Progenitor cell of endocrine pancreas (in vitro differentiated cells): ENCODE measurements at regions not wholly inside any gene's neighbourhood (a gene's known extent, or its start where the extent isn't known, plus 50 kb on each side); places are given as distances from the start of the nearest gene placed in this dataset.

Experiments used
- DNase-seq: peaks from one replicate; pipeline ENCODE4 v3.0.0; 2021; ENCODE audit warnings: low spot score; ENCODE audit not compliant: unreplicated experiment
- H3K27ac Mint-ChIP-seq: 2 replicates; pipeline ENCODE4 v1.8.0; 2021; ENCODE audit warnings: mild to moderate bottlenecking, moderate library complexity, mixed read lengths
- H3K27me3 Mint-ChIP-seq: 2 replicates; pipeline ENCODE4 v1.8.0; 2021; ENCODE audit warnings: mixed read lengths
- H3K36me3 Mint-ChIP-seq: 2 replicates; pipeline ENCODE4 v1.8.0; 2022; ENCODE audit warnings: mixed read lengths; ENCODE audit not compliant: insufficient read depth
- H3K4me1 Mint-ChIP-seq: 2 replicates; pipeline ENCODE4 v1.8.0; 2021; ENCODE audit warnings: low read depth, mixed read lengths
- H3K4me3 Mint-ChIP-seq: 2 replicates; pipeline ENCODE4 v1.8.0; 2021; ENCODE audit warnings: low read depth, mild to moderate bottlenecking, moderate library complexity, mixed read lengths
- H3K9me3 Mint-ChIP-seq: 2 replicates; pipeline ENCODE4 v1.8.0; 2021; ENCODE audit warnings: low read depth, mixed read lengths
- TF ChIP-seq, protein P1 (sequence below): fragments of 200-600 bp; sonication (generic); IDR thresholded peaks from one replicate; pipeline ENCODE4 v1.5.0; 2021; ENCODE audit warnings: antibody characterized with exemption, mild to moderate bottlenecking; ENCODE audit not compliant: unreplicated experiment

DNA sequence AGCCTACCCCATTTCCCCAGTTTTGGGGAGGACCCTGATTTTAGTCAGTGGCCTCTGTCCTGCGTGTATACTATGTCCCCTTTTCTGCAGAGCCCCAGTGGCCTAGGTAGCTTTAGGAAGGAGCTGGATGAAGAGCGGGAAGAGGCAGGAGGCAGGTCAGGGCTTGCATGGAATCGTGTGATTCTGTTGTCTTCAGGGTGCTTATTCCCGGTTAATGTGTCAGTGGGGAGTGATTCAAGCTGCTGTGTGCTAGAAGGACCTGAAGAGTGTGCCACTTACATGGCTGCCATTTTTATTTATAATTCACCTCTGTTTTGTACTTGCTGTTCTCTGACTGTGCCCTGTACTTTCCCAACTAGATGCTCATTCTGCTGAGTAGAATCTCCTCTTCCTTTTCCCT, 127.3 kb upstream of the AMOT start:
- Mint-ChIP-seq H3K4me1 (peaks cover 39% of the 10 kb centered on the region), H3K27ac (peak overlapping the region; percentile 85), H3K4me3 (no peak overlapping the region), H3K36me3 (peaks cover 5% of the 10 kb centered on the region), H3K9me3 (peaks cover 4% of the 10 kb centered on the region), H3K27me3 (no peaks in the 10 kb centered on the region)
- TF ChIP-seq, protein P1, sequence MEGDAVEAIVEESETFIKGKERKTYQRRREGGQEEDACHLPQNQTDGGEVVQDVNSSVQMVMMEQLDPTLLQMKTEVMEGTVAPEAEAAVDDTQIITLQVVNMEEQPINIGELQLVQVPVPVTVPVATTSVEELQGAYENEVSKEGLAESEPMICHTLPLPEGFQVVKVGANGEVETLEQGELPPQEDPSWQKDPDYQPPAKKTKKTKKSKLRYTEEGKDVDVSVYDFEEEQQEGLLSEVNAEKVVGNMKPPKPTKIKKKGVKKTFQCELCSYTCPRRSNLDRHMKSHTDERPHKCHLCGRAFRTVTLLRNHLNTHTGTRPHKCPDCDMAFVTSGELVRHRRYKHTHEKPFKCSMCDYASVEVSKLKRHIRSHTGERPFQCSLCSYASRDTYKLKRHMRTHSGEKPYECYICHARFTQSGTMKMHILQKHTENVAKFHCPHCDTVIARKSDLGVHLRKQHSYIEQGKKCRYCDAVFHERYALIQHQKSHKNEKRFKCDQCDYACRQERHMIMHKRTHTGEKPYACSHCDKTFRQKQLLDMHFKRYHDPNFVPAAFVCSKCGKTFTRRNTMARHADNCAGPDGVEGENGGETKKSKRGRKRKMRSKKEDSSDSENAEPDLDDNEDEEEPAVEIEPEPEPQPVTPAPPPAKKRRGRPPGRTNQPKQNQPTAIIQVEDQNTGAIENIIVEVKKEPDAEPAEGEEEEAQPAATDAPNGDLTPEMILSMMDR = no peak
- DNase-seq = no peak

DNA sequence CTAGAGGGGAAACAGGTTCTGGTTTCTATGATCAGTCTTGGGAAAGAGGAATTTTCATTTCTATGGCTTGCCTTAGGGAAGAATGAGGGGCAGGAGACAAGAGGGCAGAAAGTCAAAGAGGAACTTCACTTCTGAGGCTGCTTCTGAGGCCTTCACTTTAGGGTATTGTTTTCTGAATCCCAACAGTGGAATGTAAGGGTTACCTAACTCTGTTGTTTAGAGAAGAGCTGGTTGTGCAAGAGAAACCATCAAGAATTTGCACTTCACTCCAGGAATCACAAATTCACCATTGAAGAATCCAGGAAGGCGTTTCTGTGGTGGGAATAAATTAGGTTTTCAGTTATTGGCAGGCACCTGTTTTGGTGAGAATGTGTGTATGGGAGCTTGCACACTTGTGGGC, 126.7 kb upstream of the AMOT start:
- Mint-ChIP-seq H3K27ac (peak overlapping the region; percentile 90), H3K9me3 (peaks cover 4% of the 10 kb centered on the region), H3K36me3 (peaks cover 5% of the 10 kb centered on the region), H3K4me1 (peaks cover 39% of the 10 kb centered on the region), H3K4me3 (no peak overlapping the region), H3K27me3 (no peaks in the 10 kb centered on the region)
- DNase-seq = no peak
- TF ChIP-seq, protein P1 = no peak

DNA sequence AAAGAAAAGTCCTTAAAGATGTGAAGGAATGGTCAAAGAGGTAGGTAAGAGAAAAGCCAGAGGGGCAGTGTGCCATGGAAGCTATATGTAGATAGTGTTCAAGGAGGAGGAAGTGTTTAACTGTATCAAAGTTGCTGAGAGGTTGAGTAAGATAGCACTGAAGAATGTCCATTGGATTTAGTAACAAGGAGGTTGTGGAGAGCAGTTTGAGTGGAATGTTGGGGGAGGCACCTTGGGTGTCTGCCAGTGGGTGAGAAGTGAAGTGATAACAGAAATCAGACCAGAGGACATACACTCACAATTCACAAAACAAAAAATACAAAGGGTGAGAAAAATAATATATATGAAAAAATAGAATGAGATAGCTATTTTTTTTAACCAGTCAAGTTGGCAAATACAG, 121.3 kb upstream of the AMOT start:
- Mint-ChIP-seq H3K4me3 (no peak overlapping the region), H3K27ac (no peak overlapping the region), H3K9me3 (no peaks in the 10 kb centered on the region), H3K4me1 (peaks cover 8% of the 10 kb centered on the region), H3K27me3 (no peaks in the 10 kb centered on the region), H3K36me3 (peaks cover under 1% of the 10 kb centered on the region)
- no peak for DNase-seq
- TF ChIP-seq, protein P1 = no peak

DNA sequence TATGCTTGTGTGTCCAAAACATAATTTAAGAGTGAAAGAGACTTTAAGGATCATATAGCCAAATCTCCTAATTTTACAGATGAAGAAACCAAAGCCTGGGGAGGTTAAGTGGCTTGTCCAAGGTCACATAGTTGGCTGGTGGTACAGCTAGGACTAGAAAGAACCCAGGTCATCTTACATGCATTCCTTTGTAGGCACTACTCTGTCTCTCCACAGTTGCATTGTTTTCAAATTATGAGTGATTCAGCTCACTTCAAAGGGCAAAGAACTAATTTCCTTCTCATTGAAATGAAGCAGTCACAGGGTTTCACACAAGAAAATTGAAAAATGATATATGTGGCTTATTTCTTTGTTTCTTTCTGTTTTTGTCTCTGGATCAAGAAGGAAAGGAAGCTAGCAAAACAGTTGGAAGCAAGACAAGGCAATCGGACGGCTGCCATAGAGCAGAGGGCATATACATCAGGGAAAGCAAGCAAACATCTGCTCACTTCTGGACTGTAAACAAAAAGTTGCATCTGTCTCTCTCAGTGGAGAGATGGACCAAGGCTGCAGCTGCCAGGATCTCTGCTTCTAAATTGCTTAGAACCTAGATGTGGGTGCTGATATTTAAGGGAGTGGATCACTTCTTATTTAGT, 107.5 kb upstream of the AMOT start:
- Mint-ChIP-seq H3K4me3 (no peak overlapping the region), H3K27ac (no peak overlapping the region), H3K4me1 (peaks cover 11% of the 10 kb centered on the region), H3K36me3 (no peaks in the 10 kb centered on the region), H3K27me3 (no peaks in the 10 kb centered on the region), H3K9me3 (no peaks in the 10 kb centered on the region)
- no peak for DNase-seq
- TF ChIP-seq, protein P1 = no peak

DNA sequence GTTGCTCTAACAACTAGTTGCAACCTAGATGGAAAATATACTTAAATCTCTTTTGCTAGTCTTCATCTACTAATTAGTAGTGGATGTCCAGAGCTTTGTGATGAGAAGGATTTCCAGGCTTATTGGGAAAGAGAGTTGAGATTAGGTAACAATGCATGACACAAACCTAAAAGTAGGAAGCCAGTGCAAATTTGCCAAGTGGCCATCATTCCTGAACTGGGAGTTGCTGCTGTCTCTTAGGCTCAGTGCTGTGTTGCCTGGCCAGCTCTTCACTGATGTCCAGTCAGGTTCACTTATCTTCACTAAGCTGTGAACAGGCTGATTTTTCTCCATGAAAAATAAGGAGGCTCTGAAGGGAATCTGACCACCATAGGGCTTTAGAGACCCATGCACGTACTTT, 105.6 kb upstream of the AMOT start:
- H3K36me3 Mint-ChIP-seq = no peaks in the 10 kb centered on the region
- no peak overlapping the region for H3K27ac Mint-ChIP-seq
- peaks cover 8% of the 10 kb centered on the region for H3K4me1 Mint-ChIP-seq
- TF ChIP-seq, protein P1 = no peak
- no peak overlapping the region for H3K4me3 Mint-ChIP-seq
- no peak for DNase-seq
- no peaks in the 10 kb centered on the region for H3K9me3 Mint-ChIP-seq
- H3K27me3 Mint-ChIP-seq = no peaks in the 10 kb centered on the region
